ENCODE measurements at regions not wholly inside any gene's neighbourhood (a gene's known extent, or its start where the extent isn't known, plus 50 kb on each side); places are given as distances from the start of the nearest gene placed in this dataset.

GRCh38 chr10:4048236-4048864, 263.3 kb upstream of the KLF6 start:
- Histone ChIP-seq H3K4me1 (ENCODE audit: control insufficient read depth, insufficient read depth, low read length) (no peaks in the 10 kb centered on the region), H3K9me3 (ENCODE audit: control insufficient read depth, insufficient read depth, low read length) (no peaks in the 10 kb centered on the region), H3K36me3 (ENCODE audit: control insufficient read depth, insufficient read depth, low read length) (no peaks in the 10 kb centered on the region), H3K4me3 (ENCODE audit: low read depth, low read length) (no peak overlapping the region), H3K27ac (ENCODE audit: low read depth, low read length) (no peak overlapping the region), H3K27me3 (ENCODE audit: control insufficient read depth, insufficient read depth, low read length) (no peaks in the 10 kb centered on the region)
- no CpG with 5 or more reads among the region's 2 CpGs for WGBS (ENCODE audit: insufficient coverage)
- DNase-seq (ENCODE audit: low read depth in 4 of 6, low spot score in 6 of 6), result no peak

GRCh38 chr10:4046712-4047354, 261.8 kb upstream of the KLF6 start:
- no peak overlapping the region for H3K27ac ChIP-seq (ENCODE audit: low read depth, low read length)
- H3K36me3 ChIP-seq (ENCODE audit: control insufficient read depth, insufficient read depth, low read length), result no peaks in the 10 kb centered on the region
- H3K4me3 ChIP-seq (ENCODE audit: low read depth, low read length), result no peak overlapping the region
- H3K27me3 ChIP-seq (ENCODE audit: control insufficient read depth, insufficient read depth, low read length), result no peaks in the 10 kb centered on the region
- WGBS (ENCODE audit: insufficient coverage), result 20% methylated on average over 1 of the region's 7 CpGs
- H3K4me1 ChIP-seq (ENCODE audit: control insufficient read depth, insufficient read depth, low read length), result no peaks in the 10 kb centered on the region
- DNase-seq (ENCODE audit: low read depth in 4 of 6, low spot score in 6 of 6), result no peak
- no peaks in the 10 kb centered on the region for H3K9me3 ChIP-seq (ENCODE audit: control insufficient read depth, insufficient read depth, low read length)

- H3K27me3 ChIP-seq (ENCODE audit: control insufficient read depth, insufficient read depth, low read length), result no peaks in the 10 kb centered on the region
- no peak for DNase-seq (ENCODE audit: low read depth in 4 of 6, low spot score in 6 of 6)
- peaks cover 6% of the 10 kb centered on the region for H3K9me3 ChIP-seq (ENCODE audit: control insufficient read depth, insufficient read depth, low read length)
- no peak overlapping the region for H3K27ac ChIP-seq (ENCODE audit: low read depth, low read length)
- H3K4me3 ChIP-seq (ENCODE audit: low read depth, low read length), result no peak overlapping the region
- WGBS (ENCODE audit: insufficient coverage), result 80% methylated on average over 2 of the region's 3 CpGs
- H3K4me1 ChIP-seq (ENCODE audit: control insufficient read depth, insufficient read depth, low read length), result no peaks in the 10 kb centered on the region
- H3K36me3 ChIP-seq (ENCODE audit: control insufficient read depth, insufficient read depth, low read length), result no peaks in the 10 kb centered on the region
Observed at GRCh38 chr10:4046030-4046429, 261.0 kb upstream of the KLF6 start.

GRCh38 chr10:4043897-4044665, 259.1 kb upstream of the KLF6 start:
- DNase-seq (ENCODE audit: low read depth in 4 of 6, low spot score in 6 of 6), result no peak
- 95% methylated on average over 4 of the region's 7 CpGs for WGBS (ENCODE audit: insufficient coverage)
- Histone ChIP-seq H3K4me3 (ENCODE audit: low read depth, low read length) (no peak overlapping the region), H3K36me3 (ENCODE audit: control insufficient read depth, insufficient read depth, low read length) (no peaks in the 10 kb centered on the region), H3K27ac (ENCODE audit: low read depth, low read length) (no peak overlapping the region), H3K4me1 (ENCODE audit: control insufficient read depth, insufficient read depth, low read length) (no peaks in the 10 kb centered on the region), H3K9me3 (ENCODE audit: control insufficient read depth, insufficient read depth, low read length) (peaks cover 6% of the 10 kb centered on the region), H3K27me3 (ENCODE audit: control insufficient read depth, insufficient read depth, low read length) (no peaks in the 10 kb centered on the region)

- Histone ChIP-seq H3K27ac (ENCODE audit: low read depth, low read length) (no peak overlapping the region), H3K9me3 (ENCODE audit: control insufficient read depth, insufficient read depth, low read length) (peaks cover 6% of the 10 kb centered on the region)
- 97% methylated on average over 4 of the region's 5 CpGs for WGBS (ENCODE audit: insufficient coverage)
Observed at GRCh38 chr10:4041635-4042034, 256.6 kb upstream of the KLF6 start.

GRCh38 chr10:4038000-4038399, 253.0 kb upstream of the KLF6 start:
- no peaks in the 10 kb centered on the region for H3K36me3 ChIP-seq (ENCODE audit: control insufficient read depth, insufficient read depth, low read length)
- DNase-seq (ENCODE audit: low read depth in 4 of 6, low spot score in 6 of 6), result peak in 1 of 6 donors; percentile 23
- H3K27ac ChIP-seq (ENCODE audit: low read depth, low read length), result no peak overlapping the region
- H3K27me3 ChIP-seq (ENCODE audit: control insufficient read depth, insufficient read depth, low read length), result no peaks in the 10 kb centered on the region
- H3K4me1 ChIP-seq (ENCODE audit: control insufficient read depth, insufficient read depth, low read length), result no peaks in the 10 kb centered on the region
- no peak overlapping the region for H3K4me3 ChIP-seq (ENCODE audit: low read depth, low read length)
- 100% methylated on average over 1 of the region's 4 CpGs for WGBS (ENCODE audit: insufficient coverage)
- H3K9me3 ChIP-seq (ENCODE audit: control insufficient read depth, insufficient read depth, low read length), result peaks cover 6% of the 10 kb centered on the region

More at GRCh38 chr10:4041635-4042034, 256.6 kb upstream of the KLF6 start:
- H3K36me3 ChIP-seq (ENCODE audit: control insufficient read depth, insufficient read depth, low read length), result no peaks in the 10 kb centered on the region
- no peak overlapping the region for H3K4me3 ChIP-seq (ENCODE audit: low read depth, low read length)
- no peaks in the 10 kb centered on the region for H3K4me1 ChIP-seq (ENCODE audit: control insufficient read depth, insufficient read depth, low read length)
- H3K27me3 ChIP-seq (ENCODE audit: control insufficient read depth, insufficient read depth, low read length), result no peaks in the 10 kb centered on the region
- no peak for DNase-seq (ENCODE audit: low read depth in 4 of 6, low spot score in 6 of 6)

GRCh38 chr10:4035599-4035945, 250.6 kb upstream of the KLF6 start:
- no CpG with 5 or more reads among the region's 3 CpGs for WGBS (ENCODE audit: insufficient coverage)
- DNase-seq (ENCODE audit: low read depth in 4 of 6, low spot score in 6 of 6), result no peak
- no peak overlapping the region for H3K4me3 ChIP-seq (ENCODE audit: low read depth, low read length)

GRCh38 chr10:4034907-4035598, 250.0 kb upstream of the KLF6 start:
- H3K27ac ChIP-seq (ENCODE audit: low read depth, low read length), result peak overlapping the region; percentile 44

More at GRCh38 chr10:4035599-4035945, 250.6 kb upstream of the KLF6 start:
- Histone ChIP-seq H3K27me3 (ENCODE audit: control insufficient read depth, insufficient read depth, low read length) (no peaks in the 10 kb centered on the region), H3K36me3 (ENCODE audit: control insufficient read depth, insufficient read depth, low read length) (no peaks in the 10 kb centered on the region), H3K27ac (ENCODE audit: low read depth, low read length) (peak overlapping the region; percentile 44), H3K9me3 (ENCODE audit: control insufficient read depth, insufficient read depth, low read length) (no peaks in the 10 kb centered on the region), H3K4me1 (ENCODE audit: control insufficient read depth, insufficient read depth, low read length) (no peaks in the 10 kb centered on the region)

GRCh38 chr10:4033341-4033896, 248.4 kb upstream of the KLF6 start:
- Histone ChIP-seq H3K36me3 (ENCODE audit: control insufficient read depth, insufficient read depth, low read length) (no peaks in the 10 kb centered on the region), H3K27me3 (ENCODE audit: control insufficient read depth, insufficient read depth, low read length) (no peaks in the 10 kb centered on the region), H3K27ac (ENCODE audit: low read depth, low read length) (no peak overlapping the region), H3K4me3 (ENCODE audit: low read depth, low read length) (no peak overlapping the region), H3K4me1 (ENCODE audit: control insufficient read depth, insufficient read depth, low read length) (no peaks in the 10 kb centered on the region), H3K9me3 (ENCODE audit: control insufficient read depth, insufficient read depth, low read length) (no peaks in the 10 kb centered on the region)
- whole genome bisulfite sequencing (ENCODE audit: insufficient coverage), result 91% methylated on average over 4 of the region's 8 CpGs
- no peak for DNase-seq (ENCODE audit: low read depth in 4 of 6, low spot score in 6 of 6)

More at GRCh38 chr10:4034907-4035598, 250.0 kb upstream of the KLF6 start:
- DNase-seq (ENCODE audit: low read depth in 4 of 6, low spot score in 6 of 6), result no peak
- H3K9me3 ChIP-seq (ENCODE audit: control insufficient read depth, insufficient read depth, low read length), result no peaks in the 10 kb centered on the region
- H3K27me3 ChIP-seq (ENCODE audit: control insufficient read depth, insufficient read depth, low read length), result no peaks in the 10 kb centered on the region
- H3K36me3 ChIP-seq (ENCODE audit: control insufficient read depth, insufficient read depth, low read length), result no peaks in the 10 kb centered on the region
- no peaks in the 10 kb centered on the region for H3K4me1 ChIP-seq (ENCODE audit: control insufficient read depth, insufficient read depth, low read length)
- H3K4me3 ChIP-seq (ENCODE audit: low read depth, low read length), result no peak overlapping the region
- 66% methylated on average over 9 of the region's 15 CpGs for WGBS (ENCODE audit: insufficient coverage)
